BLaER1 (cell line): ENCODE measurements at regions not wholly inside any gene's neighbourhood (a gene's known extent, or its start where the extent isn't known, plus 50 kb on each side); places are given as distances from the start of the nearest gene placed in this dataset.

Source experiments
- H3K27ac ChIP-seq: shearing (Covaris generic); formaldehyde crosslinking; 2 replicates; pipeline ENCODE4 v1.8.1; 2022
- H3K27me3 ChIP-seq: shearing (Covaris generic); formaldehyde crosslinking; 2 replicates; pipeline ENCODE4 v1.8.1; 2022
- H3K36me3 ChIP-seq: shearing (Covaris generic); formaldehyde crosslinking; 2 replicates; pipeline ENCODE4 v1.8.1; 2022
- H3K4me1 ChIP-seq: shearing (Covaris generic); formaldehyde crosslinking; 2 replicates; pipeline ENCODE4 v1.8.1; 2022
- H3K4me2 ChIP-seq: shearing (Covaris generic); formaldehyde crosslinking; 2 replicates; pipeline ENCODE4 v1.8.1; 2022
- H3K4me3 ChIP-seq: shearing (Covaris generic); formaldehyde crosslinking; 2 replicates; pipeline ENCODE4 v1.8.1; 2022
- H3K9ac ChIP-seq: shearing (Covaris generic); formaldehyde crosslinking; 2 replicates; pipeline ENCODE4 v1.8.1; 2022
- H3K9me3 ChIP-seq: shearing (Covaris generic); formaldehyde crosslinking; 2 replicates; pipeline ENCODE4 v1.8.1; 2022
- H4K20me1 ChIP-seq: shearing (Covaris generic); formaldehyde crosslinking; 2 replicates; pipeline ENCODE4 v1.8.1; 2022
- Cebpa-rat ChIP-seq: shearing (Covaris generic); IDR thresholded peaks from 2 replicates; pipeline ENCODE4 v1.8.1; 2022

- Histone ChIP-seq H3K4me2 (no peak overlapping the region), H3K4me3 (no peak overlapping the region), H3K36me3 (no peaks in the 10 kb centered on the region), H3K9me3 (peaks cover 37% of the 10 kb centered on the region), H3K4me1 (no peaks in the 10 kb centered on the region), H4K20me1 (no peaks in the 10 kb centered on the region), H3K27ac (no peak overlapping the region), H3K9ac (no peak overlapping the region), H3K27me3 (no peaks in the 10 kb centered on the region)
- no peak for TF ChIP-seq Cebpa-rat
Observed at GRCh38 chr6:4382362-4382853, 247.0 kb upstream of the ECI2 start.

DNA sequence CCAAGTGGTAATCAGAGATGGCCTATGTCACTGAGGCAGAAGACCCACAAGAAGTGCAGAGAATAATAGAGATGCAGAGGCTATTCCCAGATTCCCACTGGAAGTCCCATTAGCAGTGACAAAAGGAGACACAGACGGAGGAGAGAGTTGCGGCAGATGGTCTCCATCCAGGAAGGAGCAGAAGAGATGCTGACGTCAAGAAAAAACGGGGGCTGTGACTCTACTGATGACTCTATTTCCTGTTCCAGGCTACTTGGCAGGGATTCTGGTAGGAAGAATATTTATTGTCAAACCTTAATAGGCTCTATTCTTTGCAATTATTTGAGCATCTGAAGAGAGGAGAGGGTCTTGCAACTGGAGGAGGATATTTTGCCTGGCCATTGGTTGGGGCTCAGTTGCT is 246.0 kb upstream of the ECI2 start:
- Histone ChIP-seq H3K4me1 (no peaks in the 10 kb centered on the region), H3K9me3 (peaks cover 37% of the 10 kb centered on the region), H3K4me3 (no peak overlapping the region), H3K27ac (no peak overlapping the region), H4K20me1 (no peaks in the 10 kb centered on the region), H3K4me2 (no peak overlapping the region), H3K27me3 (no peaks in the 10 kb centered on the region), H3K36me3 (no peaks in the 10 kb centered on the region), H3K9ac (no peak overlapping the region)
- no peak for TF ChIP-seq Cebpa-rat

DNA sequence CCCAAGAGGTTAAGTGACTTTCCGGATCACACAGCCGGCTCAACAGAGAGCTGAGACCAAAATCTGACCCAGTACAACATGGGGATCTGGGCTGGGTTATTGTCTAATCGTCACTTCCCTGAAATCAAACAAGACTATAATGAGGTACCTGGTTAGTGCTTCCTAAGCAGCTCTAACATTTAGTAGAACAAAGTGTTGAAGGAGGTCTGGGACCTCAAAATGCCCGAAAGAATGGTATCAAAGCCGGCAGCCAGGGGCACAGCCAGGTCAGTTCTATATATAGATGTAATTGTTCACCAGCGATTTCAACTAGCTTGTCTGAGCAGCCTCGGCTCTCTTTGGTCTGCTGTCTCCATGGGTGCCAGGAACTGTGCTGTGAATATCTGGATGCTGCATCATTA is 245.5 kb upstream of the ECI2 start:
- no peak overlapping the region for H3K4me3 ChIP-seq
- no peak overlapping the region for H3K9ac ChIP-seq
- no peak overlapping the region for H3K4me2 ChIP-seq
- H4K20me1 ChIP-seq, result no peaks in the 10 kb centered on the region
- no peaks in the 10 kb centered on the region for H3K36me3 ChIP-seq
- no peak for TF ChIP-seq Cebpa-rat
- peaks cover 37% of the 10 kb centered on the region for H3K9me3 ChIP-seq
- H3K4me1 ChIP-seq, result no peaks in the 10 kb centered on the region
- H3K27me3 ChIP-seq, result no peaks in the 10 kb centered on the region
- H3K27ac ChIP-seq, result no peak overlapping the region

- H3K36me3 ChIP-seq, result no peaks in the 10 kb centered on the region
- H3K27me3 ChIP-seq, result no peaks in the 10 kb centered on the region
- no peaks in the 10 kb centered on the region for H4K20me1 ChIP-seq
- no peak overlapping the region for H3K4me3 ChIP-seq
- no peaks in the 10 kb centered on the region for H3K4me1 ChIP-seq
- no peak overlapping the region for H3K27ac ChIP-seq
- no peak overlapping the region for H3K9ac ChIP-seq
- H3K9me3 ChIP-seq, result peaks cover 27% of the 10 kb centered on the region
- no peak overlapping the region for H3K4me2 ChIP-seq
- TF ChIP-seq Cebpa-rat, result no peak
Observed at GRCh38 chr6:4379958-4380357, 244.6 kb upstream of the ECI2 start.

GRCh38 chr6:4378319-4378996 is 243.1 kb upstream of the ECI2 start:
- peaks cover 12% of the 10 kb centered on the region for H3K9me3 ChIP-seq
- peaks cover 7% of the 10 kb centered on the region for H3K4me1 ChIP-seq
- no peaks in the 10 kb centered on the region for H3K36me3 ChIP-seq
- H3K4me2 ChIP-seq, result no peak overlapping the region
- no peaks in the 10 kb centered on the region for H4K20me1 ChIP-seq
- no peak overlapping the region for H3K4me3 ChIP-seq
- H3K27ac ChIP-seq, result no peak overlapping the region
- H3K9ac ChIP-seq, result no peak overlapping the region
- no peaks in the 10 kb centered on the region for H3K27me3 ChIP-seq
- no peak for TF ChIP-seq Cebpa-rat

GRCh38 chr6:4377603-4378002 is 242.2 kb upstream of the ECI2 start:
- Histone ChIP-seq H3K27ac (no peak overlapping the region), H3K9ac (no peak overlapping the region), H3K4me2 (no peak overlapping the region), H3K4me3 (no peak overlapping the region), H4K20me1 (no peaks in the 10 kb centered on the region), H3K4me1 (peaks cover 15% of the 10 kb centered on the region), H3K9me3 (peaks cover 4% of the 10 kb centered on the region), H3K36me3 (no peaks in the 10 kb centered on the region), H3K27me3 (no peaks in the 10 kb centered on the region)
- no peak for TF ChIP-seq Cebpa-rat

- no peak overlapping the region for H3K9ac ChIP-seq
- no peaks in the 10 kb centered on the region for H4K20me1 ChIP-seq
- H3K4me3 ChIP-seq, result no peak overlapping the region
- no peaks in the 10 kb centered on the region for H3K9me3 ChIP-seq
- peak overlapping the region; percentile 68; the same call in 1 of the 2 replicates for H3K4me2 ChIP-seq
- H3K36me3 ChIP-seq, result no peaks in the 10 kb centered on the region
- TF ChIP-seq Cebpa-rat, result no peak
- H3K27me3 ChIP-seq, result no peaks in the 10 kb centered on the region
- peaks cover 30% of the 10 kb centered on the region for H3K4me1 ChIP-seq
- H3K27ac ChIP-seq, result no peak overlapping the region
Observed at GRCh38 chr6:4374216-4374615, 238.8 kb upstream of the ECI2 start.

DNA sequence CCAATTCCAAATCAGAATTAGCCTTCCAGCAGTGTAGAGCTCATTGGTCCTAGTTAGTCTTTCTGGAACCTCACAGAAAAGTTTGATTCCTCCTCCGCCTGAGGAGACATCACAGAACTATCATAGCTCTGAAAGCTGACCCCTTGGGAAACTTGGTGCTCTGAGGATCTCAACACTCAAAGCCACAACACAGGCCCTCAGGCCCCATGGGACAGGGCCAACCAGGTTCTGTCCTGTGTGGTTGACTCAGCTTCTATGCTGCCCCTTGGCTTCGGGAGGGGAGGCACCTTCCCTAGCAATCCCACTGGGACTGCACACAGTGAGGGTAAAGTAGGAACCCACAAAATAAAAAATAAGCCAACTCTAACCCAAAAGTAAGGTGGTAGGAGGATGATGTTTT is 237.5 kb upstream of the ECI2 start:
- H4K20me1 ChIP-seq, result no peaks in the 10 kb centered on the region
- peaks cover 30% of the 10 kb centered on the region for H3K4me1 ChIP-seq
- peak overlapping the region; percentile 68 for H3K4me2 ChIP-seq
- H3K27ac ChIP-seq, result no peak overlapping the region
- no peak overlapping the region for H3K9ac ChIP-seq
- no peaks in the 10 kb centered on the region for H3K36me3 ChIP-seq
- no peaks in the 10 kb centered on the region for H3K9me3 ChIP-seq
- H3K27me3 ChIP-seq, result no peaks in the 10 kb centered on the region
- no peak for TF ChIP-seq Cebpa-rat
- no peak overlapping the region for H3K4me3 ChIP-seq

GRCh38 chr6:4371207-4371921 is 236.0 kb upstream of the ECI2 start:
- Histone ChIP-seq H3K4me2 (peak overlapping the region; percentile 68), H3K27me3 (no peaks in the 10 kb centered on the region), H3K4me1 (peaks cover 30% of the 10 kb centered on the region), H3K27ac (no peak overlapping the region), H3K4me3 (no peak overlapping the region), H3K9me3 (no peaks in the 10 kb centered on the region), H3K36me3 (no peaks in the 10 kb centered on the region), H4K20me1 (no peaks in the 10 kb centered on the region), H3K9ac (no peak overlapping the region)
- no peak for TF ChIP-seq Cebpa-rat

GRCh38 chr6:4370066-4370465 is 234.7 kb upstream of the ECI2 start:
- Histone ChIP-seq H3K4me1 (peaks cover 30% of the 10 kb centered on the region), H3K36me3 (no peaks in the 10 kb centered on the region), H3K4me3 (no peak overlapping the region), H3K9ac (no peak overlapping the region), H4K20me1 (no peaks in the 10 kb centered on the region), H3K27me3 (no peaks in the 10 kb centered on the region), H3K9me3 (no peaks in the 10 kb centered on the region), H3K4me2 (no peak overlapping the region), H3K27ac (no peak overlapping the region)
- TF ChIP-seq Cebpa-rat, result no peak
